ENCODE measurements at regions not wholly inside any gene's neighbourhood (a gene's known extent, or its start where the extent isn't known, plus 50 kb on each side); places are given as distances from the start of the nearest gene placed in this dataset.

DNA sequence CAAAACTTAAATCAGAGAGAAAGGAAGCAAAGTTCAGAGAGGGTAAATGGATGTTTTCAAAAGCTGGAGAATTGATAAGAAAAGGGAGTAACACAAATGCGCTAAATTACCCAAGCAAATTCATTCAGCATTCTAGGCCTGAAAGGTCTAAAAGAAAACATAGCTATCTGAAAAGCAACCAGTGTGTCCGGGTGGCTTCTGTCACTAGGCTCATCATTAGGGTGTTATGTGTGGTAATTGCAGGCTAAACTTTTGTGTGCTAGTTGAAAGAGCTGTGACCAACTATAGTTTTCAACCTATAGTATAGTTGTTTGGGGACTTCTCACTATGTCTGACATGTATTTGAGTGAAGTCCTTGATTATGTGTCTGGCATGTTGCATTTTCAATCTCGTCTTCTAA, 839.6 kb upstream of the ZEB2 start:
- DNase-seq (no peak), ATAC-seq (no peak)
- Histone ChIP-seq H3K4me3 (no peak overlapping the region), H3K36me3 (ENCODE audit: low read depth) (no peaks in the 10 kb centered on the region), H3K9me3 (no peaks in the 10 kb centered on the region), H3K4me1 (ENCODE audit: low read depth) (no peaks in the 10 kb centered on the region)
- intact Hi-C loops (cut with DNase I, micrococcal nuclease): no loop called here
- TF ChIP-seq, protein P1, sequence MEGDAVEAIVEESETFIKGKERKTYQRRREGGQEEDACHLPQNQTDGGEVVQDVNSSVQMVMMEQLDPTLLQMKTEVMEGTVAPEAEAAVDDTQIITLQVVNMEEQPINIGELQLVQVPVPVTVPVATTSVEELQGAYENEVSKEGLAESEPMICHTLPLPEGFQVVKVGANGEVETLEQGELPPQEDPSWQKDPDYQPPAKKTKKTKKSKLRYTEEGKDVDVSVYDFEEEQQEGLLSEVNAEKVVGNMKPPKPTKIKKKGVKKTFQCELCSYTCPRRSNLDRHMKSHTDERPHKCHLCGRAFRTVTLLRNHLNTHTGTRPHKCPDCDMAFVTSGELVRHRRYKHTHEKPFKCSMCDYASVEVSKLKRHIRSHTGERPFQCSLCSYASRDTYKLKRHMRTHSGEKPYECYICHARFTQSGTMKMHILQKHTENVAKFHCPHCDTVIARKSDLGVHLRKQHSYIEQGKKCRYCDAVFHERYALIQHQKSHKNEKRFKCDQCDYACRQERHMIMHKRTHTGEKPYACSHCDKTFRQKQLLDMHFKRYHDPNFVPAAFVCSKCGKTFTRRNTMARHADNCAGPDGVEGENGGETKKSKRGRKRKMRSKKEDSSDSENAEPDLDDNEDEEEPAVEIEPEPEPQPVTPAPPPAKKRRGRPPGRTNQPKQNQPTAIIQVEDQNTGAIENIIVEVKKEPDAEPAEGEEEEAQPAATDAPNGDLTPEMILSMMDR (IDR thresholded peaks at IDR 0.05): no peak

DNA sequence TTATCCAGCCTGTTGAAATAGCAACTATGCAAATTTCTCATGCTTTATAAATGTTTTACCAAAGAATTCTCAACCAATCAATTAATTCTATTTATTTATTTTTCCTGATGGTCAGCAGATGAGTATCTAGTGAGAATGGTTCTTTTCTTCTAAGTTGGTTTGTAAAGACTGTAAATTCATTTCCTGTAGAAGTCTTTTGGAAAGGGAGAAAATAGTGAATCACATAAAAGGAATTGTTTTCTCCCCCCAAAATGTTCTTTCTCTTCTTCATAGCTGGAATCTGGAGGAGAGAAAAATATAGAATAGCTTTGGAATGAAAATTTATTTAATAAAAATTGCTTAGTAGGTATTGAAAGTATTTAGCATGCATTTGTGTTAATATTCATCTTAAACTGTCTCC, 836.1 kb upstream of the ZEB2 start:
- Histone ChIP-seq H3K4me3 (no peak overlapping the region), H3K4me1 (ENCODE audit: low read depth) (no peaks in the 10 kb centered on the region), H3K9me3 (no peaks in the 10 kb centered on the region), H3K36me3 (ENCODE audit: low read depth) (no peaks in the 10 kb centered on the region)
- ATAC-seq (no peak), DNase-seq (no peak)
- intact Hi-C loops (cut with DNase I, micrococcal nuclease): no loop called here
- TF ChIP-seq, protein P1 (IDR thresholded peaks at IDR 0.05): no peak

DNA sequence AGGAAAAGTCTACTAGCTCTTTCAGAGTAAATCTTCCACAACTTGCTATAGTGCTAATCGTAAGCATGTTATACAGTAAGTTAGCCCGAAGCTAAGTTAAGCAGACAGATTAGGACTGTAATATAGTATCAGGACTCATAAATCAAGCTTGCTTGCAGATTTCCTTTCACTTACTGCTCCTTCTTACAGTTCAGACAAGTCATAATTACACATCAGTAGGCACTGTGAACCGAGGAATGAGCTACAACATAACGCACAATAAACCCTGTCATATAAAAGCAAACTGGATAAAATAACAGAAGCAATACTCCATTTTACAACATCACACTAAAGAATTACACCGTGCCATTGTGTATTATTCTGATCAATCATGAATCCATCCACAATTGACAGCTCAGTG, 832.6 kb upstream of the ZEB2 start:
- TF ChIP-seq, protein P1 (IDR thresholded peaks at IDR 0.05): no peak
- ATAC-seq: no peak
- no peak overlapping the region for H3K4me3 ChIP-seq
- H3K9me3 ChIP-seq: no peaks in the 10 kb centered on the region
- intact Hi-C loops (cut with DNase I, micrococcal nuclease): no loop called here
- H3K36me3 ChIP-seq (ENCODE audit: low read depth): no peaks in the 10 kb centered on the region
- no peaks in the 10 kb centered on the region for H3K4me1 ChIP-seq (ENCODE audit: low read depth)
- DNase-seq: no peak

DNA sequence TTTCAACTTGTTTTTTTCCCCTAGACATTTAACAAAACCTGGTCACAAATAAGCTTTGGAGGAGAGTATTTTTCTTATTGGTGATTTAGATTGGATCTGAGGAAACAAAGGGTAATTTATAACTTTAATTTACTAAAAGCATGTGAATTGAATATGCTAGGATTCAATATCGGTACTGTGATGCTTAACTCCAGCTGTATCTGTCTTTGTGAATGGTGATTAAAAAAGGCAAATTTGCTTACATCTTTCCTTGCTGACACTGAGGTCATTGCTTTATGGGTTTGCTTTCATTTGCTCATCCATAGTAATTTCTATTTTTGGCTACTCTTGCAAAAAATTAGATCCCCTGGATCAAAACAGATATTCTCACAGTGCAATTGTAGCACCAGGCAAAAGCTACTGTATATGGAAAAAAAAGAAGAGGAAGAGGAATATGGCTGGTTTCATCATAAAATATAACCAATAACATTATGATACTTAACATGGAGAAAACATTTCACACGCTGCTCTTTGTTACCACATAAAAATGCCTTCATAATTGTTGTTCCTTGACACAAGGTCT, 832.0 kb upstream of the ZEB2 start:
- Histone ChIP-seq H3K4me3 (no peak overlapping the region), H3K36me3 (ENCODE audit: low read depth) (no peaks in the 10 kb centered on the region), H3K9me3 (no peaks in the 10 kb centered on the region), H3K4me1 (ENCODE audit: low read depth) (no peaks in the 10 kb centered on the region)
- ATAC-seq (no peak), DNase-seq (no peak)
- TF ChIP-seq, protein P1 (IDR thresholded peaks at IDR 0.05): no peak
- intact Hi-C loops (cut with DNase I, micrococcal nuclease): no loop called here

DNA sequence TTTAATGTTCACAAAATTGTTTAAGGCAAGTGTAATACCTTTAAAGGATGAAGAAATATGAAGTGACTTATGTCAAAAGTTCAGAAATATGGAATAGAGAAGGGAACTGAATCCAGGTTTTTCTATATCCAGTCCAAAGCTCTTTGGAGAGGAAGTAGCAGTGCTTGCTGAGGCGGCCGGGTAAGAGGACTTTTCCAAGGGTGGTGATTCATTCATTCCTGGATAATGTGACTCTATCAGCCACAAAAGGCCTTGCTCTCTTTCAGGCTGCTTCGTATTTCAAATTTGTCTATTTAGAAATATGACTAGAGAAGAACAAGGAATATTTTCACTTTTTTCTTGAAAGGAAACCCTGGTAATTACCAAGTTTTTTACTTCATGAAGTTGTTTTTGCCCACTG, 830.1 kb upstream of the ZEB2 start:
- Histone ChIP-seq H3K36me3 (ENCODE audit: low read depth) (no peaks in the 10 kb centered on the region), H3K4me1 (ENCODE audit: low read depth) (no peaks in the 10 kb centered on the region), H3K9me3 (no peaks in the 10 kb centered on the region), H3K4me3 (no peak overlapping the region)
- TF ChIP-seq, protein P1 (IDR thresholded peaks at IDR 0.05): no peak
- DNase-seq: no peak
- no peak for ATAC-seq
- intact Hi-C loops (cut with DNase I, micrococcal nuclease): no loop called here

All from mucosa of descending colon (tissue), 3 donors.